PC-3 (cell line): ENCODE measurements at regions not wholly inside any gene's neighbourhood (a gene's known extent, or its start where the extent isn't known, plus 50 kb on each side); places are given as distances from the start of the nearest gene placed in this dataset.
"Not testable (repeated sequence)": the region's sequence is repeated elsewhere in the genome, so short reads cannot be mapped to it uniquely, and the experiment has no call there.

ENCODE experiments used
- CTCF ChIP-seq: fragments of 300-600 bp; sonication (generic); conservative IDR thresholded peaks from 2 replicates; pipeline ENCODE4 v1.5.1; 2017; ENCODE audit warnings: antibody characterized with exemption, low read depth, mild to moderate bottlenecking, low read length
- EZH2 ChIP-seq: fragments of 300-600 bp; sonication (generic); IDR thresholded peaks from one replicate; pipeline ENCODE4 v1.6.1; 2017; ENCODE audit warnings: antibody characterized with exemption, mild to moderate bottlenecking, low read length; ENCODE audit not compliant: unreplicated experiment
- EZH2phosphoT487 ChIP-seq: fragments of 300-600 bp; sonication (generic); IDR thresholded peaks from 2 replicates; pipeline ENCODE4 v1.6.1; 2018; ENCODE audit warnings: mild to moderate bottlenecking, antibody characterized with exemption, low read length, borderline replicate concordance

GRCh38 chrX:64549236-64549635, 154.0 kb upstream of the MTMR8 start:
- not testable (repeated sequence) for TF ChIP-seq CTCF, EZH2phosphoT487, EZH2
